ENCODE measurements at regions not wholly inside any gene's neighbourhood (a gene's known extent, or its start where the extent isn't known, plus 50 kb on each side); places are given as distances from the start of the nearest gene placed in this dataset.

- Histone ChIP-seq H3K36me3 (replicated peaks in 1 of 2; ENCODE audit: control insufficient read depth in 1 of 2, insufficient read depth in 2 of 2, low read length in 1 of 2) (no peaks in the 10 kb centered on the region), H2AFZ (ENCODE audit: low read depth) (no peak overlapping the region), H3K9me3 (no peaks in the 10 kb centered on the region), H3K79me2 (ENCODE audit: insufficient read depth) (no peaks in the 10 kb centered on the region), H3K27me3 (ENCODE audit: insufficient read depth) (no peaks in the 10 kb centered on the region), H3K27ac (ENCODE audit: low read depth in 2 of 2, low read length in 1 of 2) (peak overlapping the region in 1 of 2 experiments; percentile 71; a peak in 2 of 4 replicates), H3K4me3 (ENCODE audit: low read depth in 2 of 2, low read length in 1 of 2) (no peak overlapping the region), H3F3A (replicated peaks; ENCODE audit: insufficient read depth) (peaks cover 4% of the 10 kb centered on the region), H4K20me1 (ENCODE audit: insufficient read depth) (no peaks in the 10 kb centered on the region), H3K4me1 (ENCODE audit: control insufficient read depth in 1 of 2, insufficient read depth in 2 of 2, low read depth in 1 of 2, low read length in 1 of 2) (no peaks in the 10 kb centered on the region), H3K9ac (peak overlapping the region; percentile 25; the same call in 1 of the 2 replicates), H3K4me2 (peak overlapping the region; percentile 49; the same call in 1 of the 2 replicates), H3K9me2 (no peaks in the 10 kb centered on the region)
- TF ChIP-seq GABPA (IDR thresholded peaks at IDR 0.05; ENCODE audit: low read depth), result no peak
- TF ChIP-seq FOXJ3 (CRISPR knock-in tag; IDR thresholded peaks at IDR 0.05), result no peak
- no peak for TF ChIP-seq TAF1 (IDR thresholded peaks at IDR 0.05; ENCODE audit: borderline replicate concordance, low read depth, low read length)
- TF ChIP-seq TEAD4 (IDR thresholded peaks at IDR 0.05; ENCODE audit: borderline replicate concordance, insufficient read depth), result no peak
- TF ChIP-seq CTCF (IDR thresholded peaks at IDR 0.05), result no peak
- TF ChIP-seq RAD21 (IDR thresholded peaks at IDR 0.05; ENCODE audit: low read length), result no peak
- TF ChIP-seq REST (IDR thresholded peaks at IDR 0.05; ENCODE audit: low read depth, low read length), result no peak
- no peak for TF ChIP-seq EZH2phosphoT487 (IDR thresholded peaks at IDR 0.05; ENCODE audit: borderline replicate concordance, low read depth)
- TF ChIP-seq MXI1 (IDR thresholded peaks at IDR 0.05; ENCODE audit: low read depth, low read length), result no peak
- TF ChIP-seq CHD2 (IDR thresholded peaks at IDR 0.05; ENCODE audit: low read length, partially characterized antibody), result no peak
- no peak for TF ChIP-seq YY1 (IDR thresholded peaks at IDR 0.05; ENCODE audit: low read depth)
- TF ChIP-seq RFX5 (IDR thresholded peaks at IDR 0.05; ENCODE audit: low read length), result no peak
- TF ChIP-seq EP300 (IDR thresholded peaks at IDR 0.05; ENCODE audit: borderline replicate concordance in 1 of 2, low read depth in 1 of 2, low read length in 1 of 2), result no peak
- no peak for TF ChIP-seq GATA2 (CRISPR knock-in tag; IDR thresholded peaks at IDR 0.05)
- TF ChIP-seq SIN3A (IDR thresholded peaks at IDR 0.05; ENCODE audit: borderline replicate concordance, low read depth, low read length), result no peak
- TF ChIP-seq NFIC (IDR thresholded peaks at IDR 0.05; ENCODE audit: borderline replicate concordance), result no peak
- no peak for TF ChIP-seq PBX3 (IDR thresholded peaks at IDR 0.05)
- no peak for TF ChIP-seq RXRA (IDR thresholded peaks at IDR 0.05; ENCODE audit: borderline replicate concordance, low read depth)
- TF ChIP-seq ELF1 (IDR thresholded peaks at IDR 0.05), result no peak
- no peak for TF ChIP-seq USF2 (IDR thresholded peaks at IDR 0.05; ENCODE audit: borderline replicate concordance, low read depth, low read length)
- POLR2A ChIA-PET, result no interaction called here
- no peak for DNase-seq
- CTCF ChIA-PET, result no interaction called here
Observed at GRCh38 chr6:19478992-19479391, 358.2 kb upstream of the ID4 start.
